Esophagus squamous epithelium (tissue), 4 donors: ENCODE measurements at regions not wholly inside any gene's neighbourhood (a gene's known extent, or its start where the extent isn't known, plus 50 kb on each side); places are given as distances from the start of the nearest gene placed in this dataset.

Experiments
- CTCF ChIP-seq, 6 experiments: fragments of 450-650 bp in 4 of 6; fragments of 200-600 bp in 2 of 6; sonication (generic) in 2 of 6; IDR thresholded peaks; one replicate each; pipeline ENCODE4 v1.5.1; 2016 to 2019; ENCODE audit warnings: antibody characterized with exemption in 6 of 6, mild to moderate bottlenecking in 4 of 6, moderate library complexity in 4 of 6
- POLR2A ChIP-seq, 4 donors: fragments of 450-650 bp; IDR thresholded peaks; one replicate each; pipeline ENCODE4 v1.6.1; 2017; ENCODE audit warnings: antibody characterized with exemption in 4 of 4, mild to moderate bottlenecking in 4 of 4, moderate library complexity in 3 of 4

- TF ChIP-seq CTCF (IDR thresholded peaks at IDR 0.05) (no peak), POLR2A (IDR thresholded peaks at IDR 0.05) (no peak)
Measured at GRCh38 chr4:111986095-111986494, 159.2 kb upstream of the FAM241A start.
